ENCODE measurements at regions not wholly inside any gene's neighbourhood (a gene's known extent, or its start where the extent isn't known, plus 50 kb on each side); places are given as distances from the start of the nearest gene placed in this dataset.

DNA sequence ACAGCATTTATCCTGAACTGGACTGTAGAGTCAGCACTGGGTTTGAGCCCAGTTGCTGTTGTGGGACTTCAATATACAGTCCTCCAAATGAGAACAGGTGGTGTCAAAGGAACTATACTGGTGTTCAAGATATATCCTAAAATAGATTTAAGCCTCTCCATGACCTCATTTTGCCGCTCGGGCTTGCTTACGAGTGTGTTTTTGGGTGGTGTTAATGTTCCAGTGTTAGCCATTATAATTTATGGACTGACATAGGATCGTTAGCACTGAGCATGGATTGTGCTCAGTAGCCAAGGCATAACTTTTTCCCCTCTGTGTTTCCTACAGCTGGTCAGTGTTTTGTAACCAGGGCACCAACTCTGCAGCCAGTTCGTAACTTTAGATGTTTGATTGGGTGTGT, 306.6 kb downstream of the SPATA31D1 start:
- H3K4ac ChIP-seq (ENCODE audit: low read depth, low read length), result no peak overlapping the region
- H4K8ac ChIP-seq (replicated peaks; ENCODE audit: insufficient read length, low read depth, low read length), result no peak overlapping the region
- H3K9me3 ChIP-seq (ENCODE audit: control insufficient read depth, low read depth, low read length), result no peaks in the 10 kb centered on the region
- H3K79me2 ChIP-seq (ENCODE audit: insufficient read depth, low read length), result no peaks in the 10 kb centered on the region
- no peak overlapping the region for H3K56ac ChIP-seq (ENCODE audit: insufficient read length, low read depth, low read length)
- no peak overlapping the region for H3K4me2 ChIP-seq (ENCODE audit: insufficient read depth, insufficient read length, low read length)
- H4K91ac ChIP-seq (ENCODE audit: insufficient read length, low read depth, low read length), result no peak overlapping the region
- no peaks in the 10 kb centered on the region for H3K27me3 ChIP-seq (ENCODE audit: insufficient read depth, low read length)
- Mint-ChIP-seq H3K36me3 (ENCODE audit: insufficient read depth in 1 of 3, low read depth in 3 of 3) (peaks cover 0 to 4% (median 0%) of the 10 kb centered on the region in 3 experiments; a peak in 2 of 7 replicates), H3K4me1 (no peaks in the 10 kb centered on the region), H3K27me3 (ENCODE audit: low read depth) (no peaks in the 10 kb centered on the region), H3K9me3 (no peaks in the 10 kb centered on the region; a peak in 2 of 5 replicates), H3K27ac (no peak overlapping the region), H3K4me3 (no peak overlapping the region)
- no peak overlapping the region for H3T11ph ChIP-seq (ENCODE audit: low read length)
- no peak overlapping the region for H2BK120ac ChIP-seq (ENCODE audit: low read depth, low read length, poor library complexity, severe bottlenecking)
- H3K14ac ChIP-seq (ENCODE audit: insufficient read depth, low read length), result no peak overlapping the region
- no peak overlapping the region for H2AFZ ChIP-seq (ENCODE audit: low read length)
- no peak for DNase-seq
- H4K20me1 ChIP-seq (ENCODE audit: control insufficient read depth, insufficient read depth, insufficient read length), result no peaks in the 10 kb centered on the region
- H2BK12ac ChIP-seq (ENCODE audit: insufficient read length, low read depth, low read length), result no peak overlapping the region
- no peak overlapping the region for H4K5ac ChIP-seq (ENCODE audit: insufficient read length, low read depth, low read length)
- no peaks in the 10 kb centered on the region for H3K4me1 ChIP-seq (ENCODE audit: insufficient read depth, low read length)
- TF ChIP-seq, protein P1, sequence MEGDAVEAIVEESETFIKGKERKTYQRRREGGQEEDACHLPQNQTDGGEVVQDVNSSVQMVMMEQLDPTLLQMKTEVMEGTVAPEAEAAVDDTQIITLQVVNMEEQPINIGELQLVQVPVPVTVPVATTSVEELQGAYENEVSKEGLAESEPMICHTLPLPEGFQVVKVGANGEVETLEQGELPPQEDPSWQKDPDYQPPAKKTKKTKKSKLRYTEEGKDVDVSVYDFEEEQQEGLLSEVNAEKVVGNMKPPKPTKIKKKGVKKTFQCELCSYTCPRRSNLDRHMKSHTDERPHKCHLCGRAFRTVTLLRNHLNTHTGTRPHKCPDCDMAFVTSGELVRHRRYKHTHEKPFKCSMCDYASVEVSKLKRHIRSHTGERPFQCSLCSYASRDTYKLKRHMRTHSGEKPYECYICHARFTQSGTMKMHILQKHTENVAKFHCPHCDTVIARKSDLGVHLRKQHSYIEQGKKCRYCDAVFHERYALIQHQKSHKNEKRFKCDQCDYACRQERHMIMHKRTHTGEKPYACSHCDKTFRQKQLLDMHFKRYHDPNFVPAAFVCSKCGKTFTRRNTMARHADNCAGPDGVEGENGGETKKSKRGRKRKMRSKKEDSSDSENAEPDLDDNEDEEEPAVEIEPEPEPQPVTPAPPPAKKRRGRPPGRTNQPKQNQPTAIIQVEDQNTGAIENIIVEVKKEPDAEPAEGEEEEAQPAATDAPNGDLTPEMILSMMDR (conservative IDR thresholded peaks at IDR 0.05), result no peak
- H3K9ac ChIP-seq (ENCODE audit: extremely low read depth, insufficient read length, low read length), result no peak overlapping the region
- no peaks in the 10 kb centered on the region for H3K79me1 ChIP-seq (ENCODE audit: insufficient read depth, low read depth, low read length, poor library complexity, severe bottlenecking)
- no peak overlapping the region for H2BK20ac ChIP-seq (ENCODE audit: low read depth, low read length, poor library complexity, severe bottlenecking)
- H3K18ac ChIP-seq (ENCODE audit: insufficient read length, low read depth, low read length), result no peak overlapping the region
- no peak overlapping the region for H2BK15ac ChIP-seq (ENCODE audit: low read depth, low read length)
- no peak overlapping the region for H3K23ac ChIP-seq (ENCODE audit: insufficient read length, low read depth, low read length)
- H2AK5ac ChIP-seq (ENCODE audit: insufficient read length, low read length), result no peak overlapping the region
- no peaks in the 10 kb centered on the region for H3K23me2 ChIP-seq (ENCODE audit: insufficient read length, low read depth, low read length, poor library complexity, severe bottlenecking)
- no peak overlapping the region for H2BK5ac ChIP-seq (ENCODE audit: insufficient read length, low read length)
- no peak overlapping the region for H3K27ac ChIP-seq (ENCODE audit: insufficient read length, low read depth, low read length)
- WGBS (ENCODE audit: extremely low coverage, insufficient read length, low lambda C conversion rate), result no CpG with 5 or more reads among the region's 5 CpGs
